Erythroblast (primary cell): ENCODE measurements at regions not wholly inside any gene's neighbourhood (a gene's known extent, or its start where the extent isn't known, plus 50 kb on each side); places are given as distances from the start of the nearest gene placed in this dataset.

Experiments
- DNase-seq, 2 experiments: peaks; one replicate each; lab custom pipeline; 2025; lab: John Stamatoyannopoulos, UW
- GATA1 ChIP-seq: IDR thresholded peaks from 2 replicates; pipeline ENCODE4 v1.6.1; 2011; ENCODE audit warnings: low read depth, mild to moderate bottlenecking, control low read depth, low read length, moderate library complexity
- POLR2A ChIP-seq: IDR thresholded peaks from 2 replicates; pipeline ENCODE4 v1.6.1; 2011; ENCODE audit warnings: mild to moderate bottlenecking, low read length

DNA sequence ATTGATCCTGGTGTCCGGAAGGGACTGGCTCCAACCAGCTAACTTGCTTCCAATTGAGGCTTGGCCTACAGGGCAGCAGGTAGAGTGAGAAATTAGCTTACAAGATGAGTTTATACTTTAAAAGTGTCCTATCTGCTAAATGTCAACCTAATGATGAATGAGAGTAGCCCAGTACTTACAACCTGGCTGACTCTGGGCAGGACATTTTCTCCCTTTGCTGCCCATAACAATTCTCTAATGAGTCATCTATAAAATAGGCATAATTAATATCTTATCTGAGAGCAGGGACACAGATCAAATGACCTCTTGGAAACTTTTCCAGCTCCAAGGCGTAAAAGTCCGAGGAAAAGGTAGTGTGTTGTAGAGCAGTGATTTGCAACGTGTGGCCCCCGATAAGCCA is 398.4 kb upstream of the BOD1L1 start:
- no peak for DNase-seq
- TF ChIP-seq GATA1 (no peak), POLR2A (no peak)

DNA sequence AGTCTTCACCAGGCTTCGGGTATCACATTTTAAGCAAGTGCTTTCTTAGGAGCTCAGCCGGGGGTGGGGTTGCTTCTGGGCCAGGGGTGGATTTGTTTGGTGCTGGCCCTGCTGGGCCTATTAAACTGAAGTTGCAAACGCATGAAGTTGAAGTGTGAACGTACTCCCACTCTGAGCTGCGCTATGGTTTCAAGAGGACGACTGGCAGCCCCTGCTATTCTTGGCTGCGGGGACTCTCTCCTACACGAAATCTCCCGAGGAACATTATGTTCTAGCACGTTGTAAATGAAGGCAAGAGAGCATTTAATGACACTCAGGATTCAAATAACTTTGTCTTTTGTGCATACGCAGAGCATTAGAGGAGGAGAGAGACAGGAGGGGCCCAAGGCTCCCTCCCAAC is 401.3 kb upstream of the BOD1L1 start:
- TF ChIP-seq GATA1 = no peak
- no peak for DNase-seq

DNA sequence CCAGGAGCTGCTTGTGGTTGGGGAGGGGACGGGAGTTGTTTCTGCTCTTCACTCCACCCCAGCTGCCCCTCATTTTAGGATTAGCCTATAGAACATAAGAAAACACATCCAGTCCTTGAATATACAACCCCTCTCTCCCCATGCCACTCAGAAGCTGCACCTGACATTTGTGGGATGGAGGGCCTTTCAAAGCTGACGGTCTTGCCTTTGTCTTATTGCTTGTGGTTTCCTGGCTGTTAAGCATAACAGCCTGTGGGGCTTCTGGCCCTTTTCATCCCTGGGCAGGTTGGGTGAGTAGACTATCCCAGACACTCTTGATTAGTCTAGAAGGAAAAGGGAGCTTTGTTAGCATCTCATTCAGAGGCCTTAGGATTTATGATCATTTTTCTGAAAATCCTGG is 407.6 kb upstream of the BOD1L1 start:
- TF ChIP-seq POLR2A = no peak
- TF ChIP-seq GATA1 = no peak
- no peak for DNase-seq

DNA sequence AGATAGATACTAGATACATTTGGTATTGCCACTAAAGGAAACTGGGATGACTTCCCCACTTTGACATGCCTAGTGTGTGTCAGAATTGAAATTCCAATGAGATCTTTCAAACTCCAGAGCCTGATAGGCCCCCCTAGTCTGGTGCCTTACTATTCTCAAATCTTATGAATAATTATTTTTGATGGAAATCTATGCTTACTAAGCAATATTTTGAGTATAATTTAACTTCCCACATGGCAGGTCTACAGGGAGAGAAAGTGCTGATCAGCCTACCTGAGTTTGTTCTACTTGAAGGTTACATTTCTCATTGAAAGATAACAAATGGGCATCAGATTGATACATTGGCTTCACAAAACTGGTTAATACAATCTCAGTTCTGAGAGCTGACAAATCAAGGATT is 415.7 kb upstream of the BOD1L1 start:
- TF ChIP-seq GATA1 = no peak
- TF ChIP-seq POLR2A = no peak
- no peak for DNase-seq

DNA sequence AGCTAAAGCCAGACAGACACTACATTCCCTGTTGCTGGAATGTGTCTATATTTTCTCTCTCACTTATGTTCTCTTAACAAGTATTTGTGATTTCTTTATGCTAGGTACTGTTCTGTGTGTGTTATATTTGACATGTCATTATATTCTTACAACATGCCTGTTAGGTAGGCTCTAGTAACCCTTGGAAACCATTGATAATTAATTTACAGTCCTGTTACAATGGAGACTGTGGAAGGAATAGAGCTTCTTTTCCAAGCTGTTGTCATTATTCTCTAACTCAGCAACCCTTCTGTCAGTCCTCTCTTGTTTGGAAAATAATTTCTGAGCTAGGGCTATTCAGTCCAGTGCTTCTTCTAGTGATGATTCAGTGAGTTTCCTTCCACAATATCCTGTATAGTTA is 419.1 kb upstream of the BOD1L1 start:
- DNase-seq = no peak
- TF ChIP-seq POLR2A (no peak), GATA1 (no peak)

DNA sequence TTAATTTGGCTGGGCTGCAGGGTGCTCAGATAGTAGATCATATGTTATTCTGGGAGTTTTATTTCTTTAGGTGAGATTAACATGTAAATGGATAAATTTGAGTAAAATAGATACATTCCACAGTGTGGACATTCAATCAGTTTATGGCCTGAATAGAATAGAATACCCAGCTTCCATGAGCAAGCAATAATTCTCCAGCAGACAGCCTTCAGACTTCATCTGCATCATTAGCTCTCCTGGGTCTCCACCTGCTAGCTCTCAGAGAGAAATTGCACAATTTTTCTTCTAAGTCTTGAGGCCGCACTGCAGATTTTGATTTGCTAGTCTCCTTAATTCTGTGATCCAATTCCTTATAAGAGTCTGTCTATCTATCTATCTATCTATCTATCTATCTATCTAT is 420.3 kb upstream of the BOD1L1 start:
- TF ChIP-seq POLR2A = no peak
- TF ChIP-seq GATA1 = no peak
- no peak for DNase-seq

DNA sequence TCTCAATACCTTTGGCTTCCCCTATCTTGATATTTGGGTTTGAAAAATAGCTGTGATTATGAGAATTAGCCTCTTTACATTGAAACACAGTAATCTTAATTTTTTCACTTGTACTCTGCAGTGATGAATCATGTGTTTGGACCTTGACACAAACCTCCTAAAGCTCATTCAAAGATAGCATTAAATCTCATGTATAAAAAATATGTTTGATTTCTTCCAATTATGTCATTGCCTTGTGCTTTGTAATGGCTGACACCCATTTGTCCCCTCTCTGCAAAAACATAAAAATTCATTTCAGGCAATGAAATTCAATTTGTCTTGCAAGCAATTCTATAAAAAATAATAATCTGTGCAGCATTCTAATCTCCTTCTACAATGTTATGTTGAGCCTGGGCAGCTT is 422.4 kb upstream of the BOD1L1 start:
- TF ChIP-seq GATA1 = no peak
- no peak for TF ChIP-seq POLR2A
- no peak for DNase-seq

DNA sequence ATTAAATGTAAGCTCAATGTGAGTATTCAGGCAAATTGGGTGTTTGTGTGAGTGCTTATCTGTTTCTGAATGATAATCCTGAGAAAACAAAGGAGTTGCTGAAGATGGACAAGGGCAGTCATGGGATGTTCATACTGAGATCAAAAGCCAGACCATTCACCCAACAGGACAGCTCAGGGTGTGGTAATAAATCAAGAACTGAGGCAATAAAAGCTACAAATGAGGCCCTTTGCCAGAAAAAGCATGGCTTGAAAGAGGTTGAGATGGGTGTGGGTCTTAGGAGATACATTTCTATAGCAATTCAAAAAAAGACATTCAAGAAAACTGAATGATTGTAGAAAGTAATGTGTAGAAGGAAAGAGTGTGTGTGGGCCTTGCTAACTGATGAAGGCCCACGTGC is 425.8 kb upstream of the BOD1L1 start:
- DNase-seq = no peak

DNA sequence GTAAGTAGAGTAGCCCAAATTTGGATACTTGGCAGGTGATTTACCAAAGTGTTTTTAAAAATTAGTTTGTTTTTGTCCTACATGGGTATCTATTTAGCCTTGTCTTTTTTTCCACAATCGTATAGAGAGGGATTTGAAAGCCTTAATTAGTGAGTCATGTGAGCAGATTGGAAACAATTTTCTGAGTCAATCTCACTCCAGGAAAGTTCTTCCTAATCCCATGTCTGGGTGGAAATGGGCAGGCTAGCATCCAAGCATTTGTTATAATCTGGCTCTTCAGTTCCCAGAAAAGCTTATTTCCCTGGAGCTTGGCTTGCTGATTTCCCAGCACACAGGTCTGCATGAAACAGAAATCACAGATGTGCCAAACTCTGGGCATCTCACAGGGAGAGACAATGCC is 426.9 kb upstream of the BOD1L1 start:
- TF ChIP-seq POLR2A (no peak), GATA1 (no peak)
- DNase-seq = no peak

More for the DNA sequence above, 425.8 kb upstream of the BOD1L1 start:
- TF ChIP-seq GATA1 (no peak), POLR2A (no peak)

DNA sequence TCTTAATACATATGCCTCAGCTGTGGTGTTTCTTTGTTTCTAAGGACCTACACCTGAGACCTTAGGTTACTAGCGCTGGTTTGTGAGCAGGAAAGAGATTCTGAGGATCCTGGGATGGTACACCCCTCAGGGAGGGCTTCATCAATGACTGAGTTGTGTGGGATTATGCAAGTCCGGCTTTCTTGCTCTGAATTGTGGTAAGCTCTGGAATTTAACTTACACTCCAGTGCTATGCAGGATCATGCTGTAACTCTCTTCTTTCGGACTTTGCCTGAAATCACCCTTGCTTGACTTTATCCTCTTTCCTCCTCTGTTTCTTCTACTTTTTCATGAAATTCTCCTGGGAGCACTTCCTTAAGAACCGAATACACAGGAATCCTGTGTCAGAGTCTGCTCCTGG is 431.5 kb upstream of the BOD1L1 start:
- no peak for DNase-seq
- TF ChIP-seq GATA1 (no peak), POLR2A (no peak)

DNA sequence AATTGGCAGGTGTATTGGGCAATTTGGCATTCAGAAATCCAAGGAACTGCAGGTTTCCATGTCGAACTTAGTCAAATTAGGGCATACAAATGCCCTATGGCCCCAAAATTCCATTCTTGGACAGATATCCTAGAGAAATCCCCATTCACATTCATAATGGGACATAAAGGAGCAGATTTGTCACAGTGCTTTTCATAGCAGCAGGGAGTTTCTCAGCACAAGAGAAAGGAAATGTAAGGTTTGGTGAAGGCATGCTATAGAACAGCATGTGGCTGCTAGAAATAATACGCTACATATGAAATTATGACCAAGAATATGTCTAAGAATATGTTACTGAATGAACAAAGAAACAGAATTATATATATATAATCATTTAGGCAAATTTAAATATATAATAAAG is 437.5 kb upstream of the BOD1L1 start:
- no peak for DNase-seq
- no peak for TF ChIP-seq GATA1
- TF ChIP-seq POLR2A = no peak

DNA sequence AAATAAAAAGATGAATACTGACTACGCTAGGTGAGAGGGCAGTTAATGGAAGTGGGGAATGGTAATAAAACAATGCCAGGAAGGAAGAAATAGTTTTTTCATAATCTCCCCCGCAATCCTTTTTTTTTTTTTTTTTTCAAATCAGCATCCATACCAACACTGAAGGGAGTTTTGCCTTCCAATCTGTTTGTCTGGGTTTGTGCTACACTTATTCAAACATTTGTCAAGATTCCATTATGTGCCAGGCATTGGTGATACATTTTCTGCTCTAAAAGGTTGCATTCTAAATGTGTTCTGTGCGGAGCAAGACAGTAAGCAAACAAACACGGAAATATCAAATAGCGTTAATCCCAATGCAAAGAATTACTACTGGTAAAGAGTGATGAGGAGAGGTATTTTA is 437.9 kb upstream of the BOD1L1 start:
- no peak for TF ChIP-seq GATA1
- no peak for TF ChIP-seq POLR2A
- no peak for DNase-seq

DNA sequence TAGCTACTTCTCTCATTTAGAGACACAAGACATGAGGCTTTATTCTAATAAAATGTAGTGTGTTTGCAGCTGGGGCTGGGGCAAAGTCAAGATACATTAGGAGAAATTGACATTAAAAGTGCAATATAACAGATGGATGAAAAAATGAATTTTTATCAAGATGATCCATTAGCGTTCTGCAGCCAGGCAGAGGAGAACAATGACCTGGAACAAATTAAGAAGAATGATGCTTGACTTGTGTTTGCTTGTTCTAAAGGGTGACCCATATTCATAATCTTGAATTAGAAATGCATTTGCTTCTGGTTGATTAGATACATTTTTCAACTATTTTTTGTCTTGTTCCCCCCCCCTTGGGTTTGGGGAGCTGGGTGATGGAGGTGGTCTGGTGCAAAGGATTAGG is 439.5 kb upstream of the BOD1L1 start:
- TF ChIP-seq POLR2A (no peak), GATA1 (no peak)

DNA sequence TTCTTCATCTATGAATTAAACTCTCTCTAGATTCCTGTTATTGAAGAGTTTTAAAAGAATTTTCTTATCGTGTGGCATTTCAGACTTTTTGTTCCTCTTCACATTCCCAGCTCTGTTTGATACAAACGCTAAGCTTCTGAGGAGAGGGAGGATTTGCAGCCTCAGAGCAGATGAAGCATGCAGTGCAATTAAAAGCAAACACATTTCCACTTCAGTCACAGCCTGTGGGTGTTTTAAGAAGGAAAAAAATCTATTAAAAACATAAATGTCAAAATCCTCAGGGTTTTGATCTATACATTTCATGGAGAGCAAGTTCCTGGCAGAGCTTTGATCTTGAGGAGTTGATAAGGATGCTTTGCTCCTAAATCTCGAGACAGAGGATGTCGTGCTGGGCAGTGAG is 442.4 kb upstream of the BOD1L1 start:
- DNase-seq = no peak
- TF ChIP-seq POLR2A = no peak

More for the DNA sequence above, 439.5 kb upstream of the BOD1L1 start:
- DNase-seq = no peak

DNA sequence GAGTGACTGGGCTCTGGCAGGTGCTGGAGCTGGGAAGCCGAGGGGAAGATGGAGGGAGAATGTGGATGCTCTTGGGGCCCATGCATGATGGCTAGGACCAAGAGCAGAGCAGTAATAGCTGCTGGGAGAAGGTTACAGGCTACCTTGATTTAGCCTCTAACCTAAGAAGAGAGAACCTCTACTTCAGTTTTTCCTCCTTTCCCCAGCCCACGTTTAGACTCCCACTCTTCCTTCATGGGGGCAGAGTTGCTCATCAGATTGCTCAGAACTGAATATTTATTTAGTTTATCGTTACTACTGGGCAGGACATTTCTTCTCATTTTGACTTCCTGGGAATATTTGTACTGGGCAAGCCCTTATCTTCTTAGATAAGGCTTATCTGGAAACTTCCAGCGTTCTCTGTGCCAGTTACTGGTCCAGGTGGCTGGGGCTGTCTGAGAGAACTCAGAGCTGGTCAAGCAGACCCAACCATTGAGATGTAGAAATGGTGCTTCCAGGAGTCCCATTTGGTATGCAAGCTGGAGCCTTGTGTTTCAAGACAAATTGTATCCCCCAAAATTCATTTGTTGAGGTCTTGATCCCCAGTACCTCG is 442.9 kb upstream of the BOD1L1 start:
- TF ChIP-seq GATA1 (no peak), POLR2A (no peak)
- no peak for DNase-seq
